Thoracic aorta (tissue), 2 donors: ENCODE measurements at regions not wholly inside any gene's neighbourhood (a gene's known extent, or its start where the extent isn't known, plus 50 kb on each side); places are given as distances from the start of the nearest gene placed in this dataset.

Experiments used
- ATAC-seq: fragments of 150-250 bp; one replicate; pipeline ENCODE4 v1.8.0; 2017; ENCODE audit warnings: low read depth; ENCODE audit not compliant: insufficient number of reproducible peaks, low FRiP score
- DNase-seq: peaks from one replicate; pipeline ENCODE4 v3.0.0-alpha.2; 2020; ENCODE audit warnings: low spot score
- H3K27ac ChIP-seq, 2 donors: fragments of 200-600 bp; sonication (generic); 1 replicate in 1 of 2; 2 replicates in 1 of 2; pipeline ENCODE4 v1.5.1; 2016; ENCODE audit warnings: mild to moderate bottlenecking in 2 of 2, moderate library complexity in 2 of 2
- H3K27me3 ChIP-seq: fragments of 200-600 bp; sonication (generic); replicated peaks from 2 replicates; pipeline ENCODE4 v1.6.0; 2016; ENCODE audit warnings: mild to moderate bottlenecking; ENCODE audit not compliant: insufficient read depth
- H3K36me3 ChIP-seq: fragments of 200-600 bp; sonication (generic); one replicate; pipeline ENCODE4 v1.5.1; 2016
- H3K4me1 ChIP-seq, 2 donors: fragments of 200-600 bp; sonication (generic); 1 replicate in 1 of 2; 2 replicates in 1 of 2; pipeline versions ENCODE4 v1.5.1 to v1.6.0; 2016; ENCODE audit warnings: low read depth in 2 of 2, mild to moderate bottlenecking in 1 of 2; ENCODE audit not compliant: control insufficient read depth in 1 of 2
- H3K4me3 ChIP-seq: fragments of 200-600 bp; sonication (generic); 2 replicates; pipeline ENCODE4 v1.5.1; 2016; ENCODE audit warnings: mild to moderate bottlenecking
- H3K9me3 ChIP-seq: fragments of 200-600 bp; sonication (generic); 2 replicates; pipeline ENCODE4 v1.5.1; 2016
- TF ChIP-seq, protein P1 (sequence below): fragments of 200-600 bp; sonication (generic); IDR thresholded peaks from one replicate; pipeline ENCODE4 v1.5.1; 2019; ENCODE audit warnings: antibody characterized with exemption

- peaks cover 7 to 11% of the 10 kb centered on the region in 2 donors for H3K4me1 ChIP-seq
- TF ChIP-seq, protein P1, sequence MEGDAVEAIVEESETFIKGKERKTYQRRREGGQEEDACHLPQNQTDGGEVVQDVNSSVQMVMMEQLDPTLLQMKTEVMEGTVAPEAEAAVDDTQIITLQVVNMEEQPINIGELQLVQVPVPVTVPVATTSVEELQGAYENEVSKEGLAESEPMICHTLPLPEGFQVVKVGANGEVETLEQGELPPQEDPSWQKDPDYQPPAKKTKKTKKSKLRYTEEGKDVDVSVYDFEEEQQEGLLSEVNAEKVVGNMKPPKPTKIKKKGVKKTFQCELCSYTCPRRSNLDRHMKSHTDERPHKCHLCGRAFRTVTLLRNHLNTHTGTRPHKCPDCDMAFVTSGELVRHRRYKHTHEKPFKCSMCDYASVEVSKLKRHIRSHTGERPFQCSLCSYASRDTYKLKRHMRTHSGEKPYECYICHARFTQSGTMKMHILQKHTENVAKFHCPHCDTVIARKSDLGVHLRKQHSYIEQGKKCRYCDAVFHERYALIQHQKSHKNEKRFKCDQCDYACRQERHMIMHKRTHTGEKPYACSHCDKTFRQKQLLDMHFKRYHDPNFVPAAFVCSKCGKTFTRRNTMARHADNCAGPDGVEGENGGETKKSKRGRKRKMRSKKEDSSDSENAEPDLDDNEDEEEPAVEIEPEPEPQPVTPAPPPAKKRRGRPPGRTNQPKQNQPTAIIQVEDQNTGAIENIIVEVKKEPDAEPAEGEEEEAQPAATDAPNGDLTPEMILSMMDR: no peak
- DNase-seq (no peak), ATAC-seq (no peak)
- peaks cover 6% of the 10 kb centered on the region for H3K36me3 ChIP-seq
- H3K27me3 ChIP-seq: no peaks in the 10 kb centered on the region
- H3K27ac ChIP-seq: no peak overlapping the region
- no peak overlapping the region for H3K4me3 ChIP-seq
- H3K9me3 ChIP-seq: no peaks in the 10 kb centered on the region
These were observed 84.1 kb upstream of the FRY start for GRCh38 chr13:31947506-31947905.

GRCh38 chr13:31949486-31949885 is 82.1 kb upstream of the FRY start:
- TF ChIP-seq, protein P1: no peak
- H3K27ac ChIP-seq: no peak overlapping the region
- ATAC-seq: no peak
- H3K9me3 ChIP-seq: no peaks in the 10 kb centered on the region
- H3K27me3 ChIP-seq: no peaks in the 10 kb centered on the region
- DNase-seq: no peak
- H3K4me3 ChIP-seq: no peak overlapping the region
- peaks cover 7 to 9% of the 10 kb centered on the region in 2 donors for H3K4me1 ChIP-seq
- peaks cover 10% of the 10 kb centered on the region for H3K36me3 ChIP-seq

GRCh38 chr13:31950111-31950815 is 81.3 kb upstream of the FRY start:
- Histone ChIP-seq H3K9me3 (no peaks in the 10 kb centered on the region), H3K36me3 (peaks cover 10% of the 10 kb centered on the region), H3K4me1 (peaks cover 1 to 3% of the 10 kb centered on the region in 2 donors), H3K27ac (no peak overlapping the region), H3K27me3 (no peaks in the 10 kb centered on the region), H3K4me3 (no peak overlapping the region)
- TF ChIP-seq, protein P1: no peak
- ATAC-seq (no peak), DNase-seq (no peak)

DNA sequence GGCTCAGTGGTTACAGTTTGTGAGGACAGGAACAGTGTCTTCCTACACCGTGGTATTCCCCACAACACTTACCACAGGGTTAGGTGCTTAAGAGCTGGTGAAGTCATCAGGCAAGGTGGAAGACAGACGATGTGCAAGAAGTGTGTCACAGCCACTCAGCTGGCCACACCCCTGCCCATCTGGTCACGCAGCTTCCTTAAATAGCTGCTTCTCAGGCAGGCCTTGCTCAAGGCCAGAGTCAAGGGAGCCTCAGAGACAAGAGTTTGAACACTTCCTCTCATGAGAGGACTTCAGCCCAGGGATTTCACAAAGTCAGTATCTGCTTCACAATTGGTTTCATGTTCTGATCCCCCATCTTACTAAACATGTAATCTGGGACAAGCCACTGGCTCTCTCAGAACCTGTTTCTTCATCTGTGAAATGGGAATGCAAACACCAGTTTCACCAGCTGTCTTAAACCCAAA is 80.3 kb upstream of the FRY start:
- ATAC-seq: no peak
- TF ChIP-seq, protein P1: no peak
- Histone ChIP-seq H3K27me3 (no peaks in the 10 kb centered on the region), H3K36me3 (peaks cover 10% of the 10 kb centered on the region), H3K9me3 (no peaks in the 10 kb centered on the region), H3K4me3 (no peak overlapping the region), H3K4me1 (peaks cover 0 to 3% of the 10 kb centered on the region in 2 donors), H3K27ac (no peak overlapping the region)
- no peak for DNase-seq

DNA sequence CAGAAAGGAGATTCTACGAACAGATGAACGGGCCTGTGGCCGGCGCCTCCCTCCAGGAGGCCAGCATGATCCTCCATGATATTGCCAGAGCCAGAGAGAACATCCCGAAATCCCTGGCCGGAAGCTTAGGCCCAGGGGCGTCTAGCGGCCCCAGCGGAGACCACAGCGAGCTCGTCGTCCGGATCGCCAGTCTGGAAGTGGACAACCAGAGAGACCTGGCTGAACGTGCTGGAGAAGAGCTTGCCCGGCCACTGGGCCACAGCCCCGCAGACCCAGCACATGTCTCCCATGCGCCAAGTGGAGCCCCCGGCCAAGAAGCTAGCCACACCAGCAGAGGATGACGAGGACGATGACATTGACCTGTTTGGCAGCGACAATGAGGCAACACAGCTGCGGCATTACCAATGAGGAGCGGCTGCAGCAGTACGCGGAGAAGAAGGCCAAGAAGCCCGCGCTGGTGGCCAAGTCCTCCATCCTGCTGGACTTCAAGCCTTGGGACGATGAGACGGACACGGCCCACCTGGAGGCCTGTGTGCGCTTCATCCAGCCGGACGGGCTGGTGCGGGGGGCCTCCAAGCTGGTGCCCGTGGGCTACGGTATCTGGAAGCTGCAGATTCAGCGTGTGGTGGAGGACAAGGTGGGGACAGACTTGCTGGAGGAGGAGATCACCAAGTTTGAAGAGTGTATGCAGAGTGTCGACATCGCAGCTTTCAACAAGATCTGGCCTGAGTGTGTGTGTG is 78.8 kb upstream of the FRY start:
- Histone ChIP-seq H3K27ac (no peak overlapping the region), H3K27me3 (no peaks in the 10 kb centered on the region), H3K4me3 (no peak overlapping the region), H3K9me3 (no peaks in the 10 kb centered on the region), H3K4me1 (peaks cover 0 to 1% of the 10 kb centered on the region in 2 donors), H3K36me3 (peaks cover 10% of the 10 kb centered on the region)
- ATAC-seq (no peak), DNase-seq (no peak)
- TF ChIP-seq, protein P1: no peak
